GM23338 (cell line): ENCODE measurements at regions not wholly inside any gene's neighbourhood (a gene's known extent, or its start where the extent isn't known, plus 50 kb on each side); places are given as distances from the start of the nearest gene placed in this dataset.

ENCODE experiments used
- ATAC-seq: fragments of 200-7000 bp; cut with Tn5 transposase; 3 replicates; pipeline ENCODE4 v1.9.1; 2020
- DNase-seq: peaks from one replicate; pipeline ENCODE4 v3.0.0-alpha.2; 2015; ENCODE audit warnings: low spot score
- H2AFZ ChIP-seq: fragments of 200-600 bp; sonication (generic); 2 replicates; pipeline ENCODE4 v1.8.0; 2016; ENCODE audit warnings: antibody characterized with exemption, mild to moderate bottlenecking, moderate library complexity
- H3F3A ChIP-seq: fragments of 200-600 bp; sonication (generic); replicated peaks from 2 replicates; pipeline ENCODE4 v1.8.0; 2017; ENCODE audit warnings: antibody characterized with exemption, mixed run types, low read depth
- H3K27ac ChIP-seq: fragments of 200-600 bp; sonication (generic); 2 replicates; pipeline ENCODE4 v1.6.1; 2016; ENCODE audit warnings: low read depth
- H3K27me3 ChIP-seq: fragments of 200-600 bp; sonication (generic); 2 replicates; pipeline ENCODE4 v1.8.0; 2016; ENCODE audit warnings: mild to moderate bottlenecking, mixed run types, moderate library complexity; ENCODE audit not compliant: insufficient read depth
- H3K36me3 ChIP-seq: fragments of 200-600 bp; sonication (generic); 2 replicates; pipeline ENCODE4 v1.8.0; 2016; ENCODE audit warnings: mild to moderate bottlenecking; ENCODE audit not compliant: insufficient read depth
- H3K4me1 ChIP-seq: fragments of 200-600 bp; sonication (generic); 2 replicates; pipeline ENCODE4 v1.8.0; 2016; ENCODE audit warnings: mild to moderate bottlenecking, moderate library complexity; ENCODE audit not compliant: insufficient read depth
- H3K4me2 ChIP-seq: fragments of 200-600 bp; sonication (generic); 2 replicates; pipeline ENCODE4 v1.7.1; 2017; ENCODE audit warnings: mixed run types
- H3K4me3 ChIP-seq: fragments of 200-600 bp; sonication (generic); 2 replicates; pipeline ENCODE4 v1.6.1; 2016; ENCODE audit warnings: mixed run types
- H3K79me2 ChIP-seq: fragments of 200-600 bp; sonication (generic); replicated peaks from 2 replicates; pipeline ENCODE4 v1.8.0; 2017; ENCODE audit warnings: mild to moderate bottlenecking; ENCODE audit not compliant: insufficient read depth
- H3K9me2 ChIP-seq: fragments of 200-600 bp; sonication (generic); 2 replicates; pipeline ENCODE4 v1.8.0; 2017; ENCODE audit not compliant: insufficient read depth
- H4K20me1 ChIP-seq: fragments of 200-600 bp; sonication (generic); replicated peaks from 2 replicates; pipeline ENCODE4 v1.8.0; 2017; ENCODE audit warnings: mild to moderate bottlenecking; ENCODE audit not compliant: insufficient read depth
- H3K27ac Mint-ChIP-seq: 2 replicates; pipeline ENCODE4 v1.8.0; 2020; ENCODE audit warnings: inconsistent platforms, mild to moderate bottlenecking, moderate library complexity, mixed read lengths
- H3K27me3 Mint-ChIP-seq: 3 replicates; pipeline ENCODE4 v1.8.0; 2022; ENCODE audit warnings: low read depth, mild to moderate bottlenecking, moderate library complexity, mixed read lengths, inconsistent platforms; ENCODE audit not compliant: insufficient read depth, poor library complexity
- H3K36me3 Mint-ChIP-seq: 3 replicates; pipeline ENCODE4 v1.8.0; 2021; ENCODE audit warnings: low read depth, mild to moderate bottlenecking, inconsistent platforms, moderate library complexity, mixed read lengths
- H3K4me1 Mint-ChIP-seq: 3 replicates; pipeline ENCODE4 v1.8.0; 2020; ENCODE audit warnings: mild to moderate bottlenecking, inconsistent platforms, mixed read lengths
- H3K4me3 Mint-ChIP-seq: 3 replicates; pipeline ENCODE4 v1.8.0; 2021; ENCODE audit warnings: moderate library complexity, mild to moderate bottlenecking, inconsistent platforms, mixed read lengths
- H3K9me3 Mint-ChIP-seq: 3 replicates; pipeline ENCODE4 v1.8.0; 2020; ENCODE audit warnings: moderate library complexity, mild to moderate bottlenecking, inconsistent platforms, mixed read lengths
- CREB1 ChIP-seq: fragments of 250-450 bp; sonication (Bioruptor Pico); IDR thresholded peaks from 2 replicates; pipeline ENCODE4 v1.5.0; 2020; ENCODE audit warnings: low read depth, mild to moderate bottlenecking, moderate library complexity
- EZH2 ChIP-seq: fragments of 200-600 bp; sonication (generic); IDR thresholded peaks from one replicate; pipeline ENCODE4 v1.8.0; 2017; ENCODE audit warnings: antibody characterized with exemption, mild to moderate bottlenecking, low read depth; ENCODE audit not compliant: unreplicated experiment
- EZH2phosphoT487 ChIP-seq: fragments of 200-600 bp; sonication (generic); IDR thresholded peaks from one replicate; pipeline ENCODE4 v1.8.1; 2018; ENCODE audit warnings: antibody characterized with exemption; ENCODE audit not compliant: unreplicated experiment
- JUNB ChIP-seq: IDR thresholded peaks from one replicate; pipeline ENCODE4 v1.6.1; 2016; ENCODE audit warnings: antibody characterized with exemption; ENCODE audit not compliant: unreplicated experiment
- NANOG ChIP-seq: IDR thresholded peaks from 2 replicates; pipeline ENCODE4 v1.6.1; 2016; ENCODE audit warnings: antibody characterized with exemption, borderline replicate concordance
- ZNF331 ChIP-seq: fragments of 250-450 bp; sonication (Bioruptor Pico); IDR thresholded peaks from 2 replicates; pipeline ENCODE4 v1.5.0; 2020; ENCODE audit warnings: low read depth, mild to moderate bottlenecking, moderate library complexity
- TF ChIP-seq, protein P1 (sequence below): fragments of 250-450 bp; sonication (Bioruptor Pico); IDR thresholded peaks from 2 replicates; pipeline ENCODE4 v1.5.0; 2020; ENCODE audit warnings: mild to moderate bottlenecking, moderate library complexity
- TF ChIP-seq, protein P2 (sequence below), 2 experiments: fragments of 200-600 bp in 1 of 2; sonication (generic) in 1 of 2; conservative IDR thresholded peaks; 2 replicates each; pipeline versions ENCODE4 v1.5.1 to v1.6.1; 2016 to 2017; ENCODE audit warnings: antibody characterized with exemption in 2 of 2, low read depth in 2 of 2, mild to moderate bottlenecking in 2 of 2, moderate library complexity in 1 of 2
- TF ChIP-seq, protein P3 (sequence below): IDR thresholded peaks from one replicate; pipeline ENCODE4 v1.6.1; 2018; ENCODE audit warnings: antibody characterized with exemption; ENCODE audit not compliant: unreplicated experiment

DNA sequence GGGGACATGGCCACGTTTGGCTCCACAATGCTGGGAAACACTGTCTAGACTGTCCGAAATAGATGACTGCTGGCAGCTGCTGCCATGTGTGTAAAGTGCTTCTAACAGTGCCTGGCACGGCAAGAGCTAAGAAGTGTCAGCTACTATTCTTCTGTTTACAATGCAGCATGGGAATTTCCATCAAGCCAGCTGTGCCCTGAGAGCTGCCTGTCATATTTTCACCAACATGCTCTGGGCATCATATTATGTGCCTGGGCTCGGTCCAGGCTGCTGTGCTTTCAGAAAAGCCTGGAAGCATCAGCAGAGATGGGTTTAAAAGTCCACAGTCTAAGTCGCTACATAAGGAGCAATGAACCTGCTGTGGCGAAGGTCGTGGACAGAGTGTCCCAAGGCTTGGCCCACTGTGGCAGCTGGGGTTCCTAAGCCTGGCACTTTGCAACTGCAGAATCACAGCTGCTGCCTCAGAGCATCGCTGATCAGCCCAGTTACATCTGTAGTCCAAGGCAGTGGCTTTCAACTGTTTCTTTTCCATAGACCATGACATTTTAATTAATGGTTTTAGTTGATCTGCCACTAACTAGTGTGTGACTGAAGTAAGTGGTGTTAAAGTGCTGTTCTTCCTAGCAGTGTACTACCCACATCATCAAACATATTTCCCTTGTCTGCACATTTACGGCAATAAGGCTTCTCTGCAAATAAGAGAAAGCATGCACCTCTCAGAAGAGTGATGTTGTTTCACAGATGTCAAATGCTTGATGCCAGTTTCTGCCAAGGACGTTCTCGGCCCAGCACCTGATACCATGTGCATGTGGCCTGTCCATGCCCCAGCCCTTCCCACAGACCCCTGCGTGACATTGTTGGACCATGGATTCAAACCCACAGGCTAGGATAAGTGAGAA, 95.7 kb upstream of the C1QTNF9B start (continued):
- TF ChIP-seq, protein P1, sequence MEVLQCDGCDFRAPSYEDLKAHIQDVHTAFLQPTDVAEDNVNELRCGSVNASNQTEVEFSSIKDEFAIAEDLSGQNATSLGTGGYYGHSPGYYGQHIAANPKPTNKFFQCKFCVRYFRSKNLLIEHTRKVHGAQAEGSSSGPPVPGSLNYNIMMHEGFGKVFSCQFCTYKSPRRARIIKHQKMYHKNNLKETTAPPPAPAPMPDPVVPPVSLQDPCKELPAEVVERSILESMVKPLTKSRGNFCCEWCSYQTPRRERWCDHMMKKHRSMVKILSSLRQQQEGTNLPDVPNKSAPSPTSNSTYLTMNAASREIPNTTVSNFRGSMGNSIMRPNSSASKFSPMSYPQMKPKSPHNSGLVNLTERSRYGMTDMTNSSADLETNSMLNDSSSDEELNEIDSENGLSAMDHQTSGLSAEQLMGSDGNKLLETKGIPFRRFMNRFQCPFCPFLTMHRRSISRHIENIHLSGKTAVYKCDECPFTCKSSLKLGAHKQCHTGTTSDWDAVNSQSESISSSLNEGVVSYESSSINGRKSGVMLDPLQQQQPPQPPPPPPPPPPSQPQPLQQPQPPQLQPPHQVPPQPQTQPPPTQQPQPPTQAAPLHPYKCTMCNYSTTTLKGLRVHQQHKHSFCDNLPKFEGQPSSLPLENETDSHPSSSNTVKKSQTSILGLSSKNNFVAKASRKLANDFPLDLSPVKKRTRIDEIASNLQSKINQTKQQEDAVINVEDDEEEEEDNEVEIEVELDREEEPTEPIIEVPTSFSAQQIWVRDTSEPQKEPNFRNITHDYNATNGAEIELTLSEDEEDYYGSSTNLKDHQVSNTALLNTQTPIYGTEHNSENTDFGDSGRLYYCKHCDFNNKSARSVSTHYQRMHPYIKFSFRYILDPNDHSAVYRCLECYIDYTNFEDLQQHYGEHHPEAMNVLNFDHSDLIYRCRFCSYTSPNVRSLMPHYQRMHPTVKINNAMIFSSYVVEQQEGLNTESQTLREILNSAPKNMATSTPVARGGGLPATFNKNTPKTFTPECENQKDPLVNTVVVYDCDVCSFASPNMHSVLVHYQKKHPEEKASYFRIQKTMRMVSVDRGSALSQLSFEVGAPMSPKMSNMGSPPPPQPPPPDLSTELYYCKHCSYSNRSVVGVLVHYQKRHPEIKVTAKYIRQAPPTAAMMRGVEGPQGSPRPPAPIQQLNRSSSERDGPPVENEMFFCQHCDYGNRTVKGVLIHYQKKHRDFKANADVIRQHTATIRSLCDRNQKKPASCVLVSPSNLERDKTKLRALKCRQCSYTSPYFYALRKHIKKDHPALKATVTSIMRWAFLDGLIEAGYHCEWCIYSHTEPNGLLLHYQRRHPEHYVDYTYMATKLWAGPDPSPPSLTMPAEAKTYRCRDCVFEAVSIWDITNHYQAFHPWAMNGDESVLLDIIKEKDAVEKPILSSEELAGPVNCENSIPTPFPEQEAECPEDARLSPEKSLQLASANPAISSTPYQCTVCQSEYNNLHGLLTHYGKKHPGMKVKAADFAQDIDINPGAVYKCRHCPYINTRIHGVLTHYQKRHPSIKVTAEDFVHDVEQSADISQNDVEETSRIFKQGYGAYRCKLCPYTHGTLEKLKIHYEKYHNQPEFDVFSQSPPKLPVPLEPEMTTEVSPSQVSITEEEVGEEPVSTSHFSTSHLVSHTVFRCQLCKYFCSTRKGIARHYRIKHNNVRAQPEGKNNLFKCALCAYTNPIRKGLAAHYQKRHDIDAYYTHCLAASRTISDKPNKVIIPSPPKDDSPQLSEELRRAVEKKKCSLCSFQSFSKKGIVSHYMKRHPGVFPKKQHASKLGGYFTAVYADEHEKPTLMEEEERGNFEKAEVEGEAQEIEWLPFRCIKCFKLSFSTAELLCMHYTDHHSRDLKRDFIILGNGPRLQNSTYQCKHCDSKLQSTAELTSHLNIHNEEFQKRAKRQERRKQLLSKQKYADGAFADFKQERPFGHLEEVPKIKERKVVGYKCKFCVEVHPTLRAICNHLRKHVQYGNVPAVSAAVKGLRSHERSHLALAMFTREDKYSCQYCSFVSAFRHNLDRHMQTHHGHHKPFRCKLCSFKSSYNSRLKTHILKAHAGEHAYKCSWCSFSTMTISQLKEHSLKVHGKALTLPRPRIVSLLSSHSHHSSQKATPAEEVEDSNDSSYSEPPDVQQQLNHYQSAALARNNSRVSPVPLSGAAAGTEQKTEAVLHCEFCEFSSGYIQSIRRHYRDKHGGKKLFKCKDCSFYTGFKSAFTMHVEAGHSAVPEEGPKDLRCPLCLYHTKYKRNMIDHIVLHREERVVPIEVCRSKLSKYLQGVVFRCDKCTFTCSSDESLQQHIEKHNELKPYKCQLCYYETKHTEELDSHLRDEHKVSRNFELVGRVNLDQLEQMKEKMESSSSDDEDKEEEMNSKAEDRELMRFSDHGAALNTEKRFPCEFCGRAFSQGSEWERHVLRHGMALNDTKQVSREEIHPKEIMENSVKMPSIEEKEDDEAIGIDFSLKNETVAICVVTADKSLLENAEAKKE (CRISPR knock-in tag): no peak
- TF ChIP-seq NANOG (no peak), ZNF331 (no peak), EZH2phosphoT487 (no peak)
- TF ChIP-seq, protein P2, sequence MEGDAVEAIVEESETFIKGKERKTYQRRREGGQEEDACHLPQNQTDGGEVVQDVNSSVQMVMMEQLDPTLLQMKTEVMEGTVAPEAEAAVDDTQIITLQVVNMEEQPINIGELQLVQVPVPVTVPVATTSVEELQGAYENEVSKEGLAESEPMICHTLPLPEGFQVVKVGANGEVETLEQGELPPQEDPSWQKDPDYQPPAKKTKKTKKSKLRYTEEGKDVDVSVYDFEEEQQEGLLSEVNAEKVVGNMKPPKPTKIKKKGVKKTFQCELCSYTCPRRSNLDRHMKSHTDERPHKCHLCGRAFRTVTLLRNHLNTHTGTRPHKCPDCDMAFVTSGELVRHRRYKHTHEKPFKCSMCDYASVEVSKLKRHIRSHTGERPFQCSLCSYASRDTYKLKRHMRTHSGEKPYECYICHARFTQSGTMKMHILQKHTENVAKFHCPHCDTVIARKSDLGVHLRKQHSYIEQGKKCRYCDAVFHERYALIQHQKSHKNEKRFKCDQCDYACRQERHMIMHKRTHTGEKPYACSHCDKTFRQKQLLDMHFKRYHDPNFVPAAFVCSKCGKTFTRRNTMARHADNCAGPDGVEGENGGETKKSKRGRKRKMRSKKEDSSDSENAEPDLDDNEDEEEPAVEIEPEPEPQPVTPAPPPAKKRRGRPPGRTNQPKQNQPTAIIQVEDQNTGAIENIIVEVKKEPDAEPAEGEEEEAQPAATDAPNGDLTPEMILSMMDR (conservative IDR thresholded peaks at IDR 0.05; ENCODE audit: low read depth in 2 of 2): no peak

DNA sequence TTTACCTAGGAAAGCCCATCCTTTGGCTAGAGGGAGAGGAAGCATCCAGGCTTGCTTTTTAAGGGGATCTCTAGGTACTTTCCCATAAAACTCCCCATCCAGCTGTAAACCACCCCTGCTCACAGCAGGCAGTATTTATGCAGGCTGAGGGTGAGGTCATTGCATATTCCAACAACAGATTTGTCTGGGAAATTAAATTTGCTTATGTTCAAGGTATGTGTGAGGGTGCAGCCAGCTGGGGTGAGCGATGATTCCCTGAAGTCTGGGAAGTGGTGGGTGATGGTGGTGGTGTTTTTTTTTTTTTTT, 96.3 kb upstream of the C1QTNF9B start:
- H3K27me3 ChIP-seq: no peaks in the 10 kb centered on the region
- H3K36me3 ChIP-seq: no peaks in the 10 kb centered on the region
- H3K27ac Mint-ChIP-seq: no peak overlapping the region
- no peaks in the 10 kb centered on the region for H3K79me2 ChIP-seq
- H4K20me1 ChIP-seq: no peaks in the 10 kb centered on the region
- peaks cover 11% of the 10 kb centered on the region for H3K4me1 Mint-ChIP-seq
- no peaks in the 10 kb centered on the region for H3K27me3 Mint-ChIP-seq
- H3K9me2 ChIP-seq: peaks cover 14% of the 10 kb centered on the region; the same call in 1 of the 2 replicates
- H3F3A ChIP-seq: no peaks in the 10 kb centered on the region
- H3K4me3 Mint-ChIP-seq: no peak overlapping the region
- H3K4me1 ChIP-seq: peaks cover 8% of the 10 kb centered on the region
- peaks cover 9% of the 10 kb centered on the region; the same call in 1 of the 3 replicates for H3K36me3 Mint-ChIP-seq
- H3K4me2 ChIP-seq: no peak overlapping the region
- no peak overlapping the region for H3K4me3 ChIP-seq
- no peak for DNase-seq
- no peak overlapping the region for H2AFZ ChIP-seq
- no peak for ATAC-seq
- H3K27ac ChIP-seq: no peak overlapping the region
- peaks cover 18% of the 10 kb centered on the region for H3K9me3 Mint-ChIP-seq
- TF ChIP-seq CREB1 (CRISPR knock-in tag) (no peak), NANOG (no peak), EZH2 (no peak), JUNB (no peak)
- TF ChIP-seq, protein P2 (conservative IDR thresholded peaks at IDR 0.05; ENCODE audit: low read depth in 2 of 2): no peak
- TF ChIP-seq, protein P3, sequence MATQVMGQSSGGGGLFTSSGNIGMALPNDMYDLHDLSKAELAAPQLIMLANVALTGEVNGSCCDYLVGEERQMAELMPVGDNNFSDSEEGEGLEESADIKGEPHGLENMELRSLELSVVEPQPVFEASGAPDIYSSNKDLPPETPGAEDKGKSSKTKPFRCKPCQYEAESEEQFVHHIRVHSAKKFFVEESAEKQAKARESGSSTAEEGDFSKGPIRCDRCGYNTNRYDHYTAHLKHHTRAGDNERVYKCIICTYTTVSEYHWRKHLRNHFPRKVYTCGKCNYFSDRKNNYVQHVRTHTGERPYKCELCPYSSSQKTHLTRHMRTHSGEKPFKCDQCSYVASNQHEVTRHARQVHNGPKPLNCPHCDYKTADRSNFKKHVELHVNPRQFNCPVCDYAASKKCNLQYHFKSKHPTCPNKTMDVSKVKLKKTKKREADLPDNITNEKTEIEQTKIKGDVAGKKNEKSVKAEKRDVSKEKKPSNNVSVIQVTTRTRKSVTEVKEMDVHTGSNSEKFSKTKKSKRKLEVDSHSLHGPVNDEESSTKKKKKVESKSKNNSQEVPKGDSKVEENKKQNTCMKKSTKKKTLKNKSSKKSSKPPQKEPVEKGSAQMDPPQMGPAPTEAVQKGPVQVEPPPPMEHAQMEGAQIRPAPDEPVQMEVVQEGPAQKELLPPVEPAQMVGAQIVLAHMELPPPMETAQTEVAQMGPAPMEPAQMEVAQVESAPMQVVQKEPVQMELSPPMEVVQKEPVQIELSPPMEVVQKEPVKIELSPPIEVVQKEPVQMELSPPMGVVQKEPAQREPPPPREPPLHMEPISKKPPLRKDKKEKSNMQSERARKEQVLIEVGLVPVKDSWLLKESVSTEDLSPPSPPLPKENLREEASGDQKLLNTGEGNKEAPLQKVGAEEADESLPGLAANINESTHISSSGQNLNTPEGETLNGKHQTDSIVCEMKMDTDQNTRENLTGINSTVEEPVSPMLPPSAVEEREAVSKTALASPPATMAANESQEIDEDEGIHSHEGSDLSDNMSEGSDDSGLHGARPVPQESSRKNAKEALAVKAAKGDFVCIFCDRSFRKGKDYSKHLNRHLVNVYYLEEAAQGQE: no peak
